Heart right ventricle (tissue), 16 donors: ENCODE measurements at regions not wholly inside any gene's neighbourhood (a gene's known extent, or its start where the extent isn't known, plus 50 kb on each side); places are given as distances from the start of the nearest gene placed in this dataset.

ENCODE experiments used
- ATAC-seq, 8 donors: fragments of 200-7000 bp; cut with Tn5 transposase; one replicate each; pipeline ENCODE4 v1.9.1; 2020; ENCODE audit warnings: mild to moderate bottlenecking in 8 of 8, moderate library complexity in 8 of 8, moderate number of reproducible peaks in 1 of 8
- DNase-seq, 2 donors: peaks; one replicate each; pipeline ENCODE4 v3.0.0-alpha.2; 2020
- H3K27ac ChIP-seq, 10 donors: fragments of 200-600 bp; sonication (generic) in 2 of 10; one replicate each; pipeline versions ENCODE4 v1.5.0 to v1.8.0; 2020 to 2022; ENCODE audit warnings: mild to moderate bottlenecking in 3 of 10
- H3K27me3 ChIP-seq, 7 donors: fragments of 200-600 bp; one replicate each; pipeline ENCODE4 v1.8.0; 2021 to 2022; ENCODE audit warnings: mild to moderate bottlenecking in 2 of 7
- H3K36me3 ChIP-seq, 9 donors: fragments of 200-600 bp; sonication (generic) in 1 of 9; one replicate each; pipeline versions ENCODE4 v1.5.0 to v1.8.0; 2020 to 2022; ENCODE audit warnings: mild to moderate bottlenecking in 2 of 9
- H3K4me1 ChIP-seq, 9 donors: fragments of 200-600 bp; sonication (generic) in 1 of 9; one replicate each; pipeline versions ENCODE4 v1.5.0 to v1.8.0; 2020 to 2022; ENCODE audit warnings: mild to moderate bottlenecking in 4 of 9
- H3K4me3 ChIP-seq, 10 donors: fragments of 200-600 bp; sonication (generic) in 2 of 10; one replicate each; pipeline versions ENCODE4 v1.5.0 to v1.8.0; 2020 to 2022; ENCODE audit warnings: mild to moderate bottlenecking in 7 of 10, moderate library complexity in 2 of 10
- H3K9me3 ChIP-seq, 11 donors: fragments of 200-600 bp in 10 of 11; sonication (generic) in 2 of 11; one replicate each; pipeline versions ENCODE4 v1.5.0 to v1.8.0; 2013 to 2022; ENCODE audit warnings: mild to moderate bottlenecking in 2 of 11, control low read depth in 1 of 11, moderate library complexity in 1 of 11
- CTCF ChIP-seq, 9 donors: fragments of 200-600 bp; sonication (generic) in 2 of 9; IDR thresholded peaks; one replicate each; pipeline versions ENCODE4 v1.5.0 to v1.8.0; 2021 to 2022; ENCODE audit warnings: antibody characterized with exemption in 9 of 9, mild to moderate bottlenecking in 5 of 9, moderate library complexity in 1 of 9
- WGBS, 2 donors: extraction: QIAGEN DNeasy Blood & Tissue Kit; methylation state at CpG; one replicate each; pipeline ENCODE4 v1.1.7; 2013; ENCODE audit warnings: inconsistent platforms in 1 of 2; 5-methylcytosine and 5-hydroxymethylcytosine counted together
- intact Hi-C, 10 donors: fragments of 100-400 bp; cut with DNase I; formaldehyde crosslinking; loops; one replicate each; pipeline versions ENCODE4 v1.11.1 to v1.14.2; 2022
- donor health status: Arrhythmogenic right ventricular cardiomyopathy.
- donor health status: ischemic (EF 13 %, LVEDD 7.1; RV severe dilation, severe dysfunction).
- donor health status: healthy with polysubstance abuse.
- donor health status: DM: no; HTN: yes; CAD: no.
- donor health status: DM: no; HTN: no; CAD: no.
- donor health status: ischemic (EF 25% LVEDD 6.9; RV normal size, moderate dysfunction).
- donor health status: ischemic (EF 25% LVEDD 5.7; RV mildly dilated, moderate dysfunction).
- donor health status: healthy.
- donor health status: DM: yes; HTN: yes; CAD: no.
- donor health status: Ischemic cardiomyopathy.
- donor health status: ischemic (EF 35%, LVEDD 5.7; RV mildly dilated, moderate dysfunction).
- donor health status: nonischemic (EF 11% LVEDD 7.7; RV severe dilation, severe dysfunction).
- donor health status: DM: yes; HTN: yes; CAD: no.
- donor health status: PGD.
- donor health status: ischemic (EF 29% LVEDD 5.4; RV normal size, mild dysfunction).
- donor health status: nonischemic (EF 23%, LVEDD 6.1; RV moderate dilation, normal function).

GRCh38 chr2:106339609-106340008 lies 128.6 kb downstream of the RGPD3 start:
- H3K4me3 ChIP-seq, result no peak overlapping the region
- no peaks in the 10 kb centered on the region for H3K27me3 ChIP-seq
- ATAC-seq (no peak), DNase-seq (no peak)
- intact Hi-C loops, result no loop called here
- 53 to 73% methylated on average over 3 of the region's 3 CpGs for WGBS, 2 donors
- no peaks in the 10 kb centered on the region for H3K36me3 ChIP-seq
- H3K27ac ChIP-seq, result no peak overlapping the region
- H3K9me3 ChIP-seq, result peaks cover 0 to 8% (median 0%) of the 10 kb centered on the region in 11 donors
- no peak for TF ChIP-seq CTCF (IDR thresholded peaks at IDR 0.05)
- peaks cover 0 to 8% (median 0%) of the 10 kb centered on the region in 9 donors for H3K4me1 ChIP-seq

- no peak overlapping the region for H3K27ac ChIP-seq
- no peak overlapping the region for H3K4me3 ChIP-seq
- DNase-seq (no peak), ATAC-seq (no peak)
- intact Hi-C loops, result no loop called here
- H3K27me3 ChIP-seq, result no peaks in the 10 kb centered on the region
- 87 to 94% methylated on average over 5 of the region's 5 CpGs for WGBS, 2 donors
- no peak for TF ChIP-seq CTCF (IDR thresholded peaks at IDR 0.05)
- no peaks in the 10 kb centered on the region for H3K36me3 ChIP-seq
- H3K9me3 ChIP-seq, result peaks cover 0 to 8% (median 0%) of the 10 kb centered on the region in 11 donors
- peaks cover 0 to 8% (median 0%) of the 10 kb centered on the region in 9 donors for H3K4me1 ChIP-seq
Measured at GRCh38 chr2:106339132-106339531, 129.1 kb downstream of the RGPD3 start.

GRCh38 chr2:106338043-106338442 lies 130.2 kb downstream of the RGPD3 start:
- Histone ChIP-seq H3K9me3 (peaks cover 0 to 4% (median 0%) of the 10 kb centered on the region in 11 donors), H3K36me3 (no peaks in the 10 kb centered on the region), H3K27me3 (no peaks in the 10 kb centered on the region), H3K4me3 (no peak overlapping the region), H3K27ac (no peak overlapping the region), H3K4me1 (peaks cover 0 to 8% (median 0%) of the 10 kb centered on the region in 9 donors)
- ATAC-seq (no peak), DNase-seq (no peak)
- intact Hi-C loops, result no loop called here
- 83 to 84% methylated on average over 5 of the region's 5 CpGs for WGBS, 2 donors
- no peak for TF ChIP-seq CTCF (IDR thresholded peaks at IDR 0.05)

- Histone ChIP-seq H3K27me3 (no peaks in the 10 kb centered on the region), H3K4me3 (no peak overlapping the region), H3K27ac (no peak overlapping the region), H3K4me1 (peaks cover 0 to 8% (median 0%) of the 10 kb centered on the region in 9 donors), H3K36me3 (no peaks in the 10 kb centered on the region), H3K9me3 (peaks cover 0 to 4% (median 0%) of the 10 kb centered on the region in 11 donors)
- no peak for ATAC-seq
- TF ChIP-seq CTCF (IDR thresholded peaks at IDR 0.05), result no peak
- 63 to 78% methylated on average over 2 of the region's 2 CpGs for WGBS, 2 donors
- intact Hi-C loops, result no loop called here
- DNase-seq, result no peak
Measured at GRCh38 chr2:106336737-106337136, 131.5 kb downstream of the RGPD3 start.
